Endothelial cell of umbilical vein (primary cell): ENCODE measurements at regions not wholly inside any gene's neighbourhood (a gene's known extent, or its start where the extent isn't known, plus 50 kb on each side); places are given as distances from the start of the nearest gene placed in this dataset.

ENCODE experiments used
- CTCF ChIP-seq, 2 donors: IDR thresholded peaks; 1 replicate in 1 of 2; 2 replicates in 1 of 2; pipeline ENCODE4 v1.5.1; 2011; ENCODE audit warnings: low read length in 2 of 2, mild to moderate bottlenecking in 2 of 2, moderate library complexity in 2 of 2, control low read depth in 1 of 2, inconsistent platforms in 1 of 2, low read depth in 1 of 2; ENCODE audit not compliant: insufficient read depth in 1 of 2; ENCODE audit errors: extremely low read depth in 1 of 2
- EZH2 ChIP-seq: IDR thresholded peaks from 2 replicates; pipeline ENCODE4 v1.6.1; 2012; ENCODE audit warnings: borderline replicate concordance, low read depth, mild to moderate bottlenecking, moderate library complexity, low read length, inconsistent platforms; ENCODE audit not compliant: severe bottlenecking
- GATA2 ChIP-seq: IDR thresholded peaks from 2 replicates; pipeline ENCODE4 v1.7.0; 2011; ENCODE audit warnings: low read depth, mild to moderate bottlenecking, moderate library complexity, mixed read lengths, low read length; ENCODE audit not compliant: insufficient read length, insufficient read depth

GRCh38 chr7:84812021-84812420, 374.8 kb downstream of the SEMA3D start:
- no peak for TF ChIP-seq EZH2
- no peak for TF ChIP-seq GATA2
- TF ChIP-seq CTCF (IDR thresholded peaks at IDR 0.05; ENCODE audit: extremely low read depth in 1 of 2, insufficient read depth in 1 of 2, low read depth in 1 of 2, low read length in 2 of 2) = no peak
